Smooth muscle cell (in vitro differentiated cells): ENCODE measurements at regions not wholly inside any gene's neighbourhood (a gene's known extent, or its start where the extent isn't known, plus 50 kb on each side); places are given as distances from the start of the nearest gene placed in this dataset.

Experiments used
- DNase-seq: peaks from one replicate; lab custom pipeline; 2025; ENCODE audit not compliant: unreplicated experiment; lab: John Stamatoyannopoulos, UW
- H2AFZ ChIP-seq: fragments of 200-600 bp; sonication (generic); 2 replicates; pipeline ENCODE4 v1.6.0; 2016; ENCODE audit warnings: antibody characterized with exemption, low read depth, mild to moderate bottlenecking
- H3F3A ChIP-seq: fragments of 200-600 bp; sonication (generic); 2 replicates; pipeline ENCODE4 v1.6.0; 2017; ENCODE audit warnings: antibody characterized with exemption, low read depth
- H3K27ac ChIP-seq: fragments of 200-600 bp; sonication (generic); 2 replicates; pipeline ENCODE4 v1.5.1; 2016; ENCODE audit warnings: low read depth, mild to moderate bottlenecking
- H3K27me3 ChIP-seq: fragments of 200-600 bp; sonication (generic); 2 replicates; pipeline ENCODE4 v1.6.1; 2016; ENCODE audit warnings: low read depth, mild to moderate bottlenecking
- H3K36me3 ChIP-seq: fragments of 200-600 bp; sonication (generic); 2 replicates; pipeline ENCODE4 v1.5.1; 2016; ENCODE audit warnings: low read depth
- H3K4me1 ChIP-seq: fragments of 200-600 bp; sonication (generic); 2 replicates; pipeline ENCODE4 v1.5.1; 2016; ENCODE audit warnings: low read depth
- H3K4me2 ChIP-seq: fragments of 200-600 bp; sonication (generic); 2 replicates; pipeline ENCODE4 v1.6.0; 2016; ENCODE audit warnings: mild to moderate bottlenecking
- H3K4me3 ChIP-seq: fragments of 200-600 bp; sonication (generic); 2 replicates; pipeline ENCODE4 v1.5.1; 2016; ENCODE audit warnings: mild to moderate bottlenecking
- H3K79me2 ChIP-seq: fragments of 200-600 bp; sonication (generic); 2 replicates; pipeline ENCODE4 v1.6.0; 2016; ENCODE audit warnings: low read depth, mild to moderate bottlenecking
- H3K9ac ChIP-seq: fragments of 200-600 bp; sonication (generic); 2 replicates; pipeline ENCODE4 v1.6.0; 2016; ENCODE audit warnings: low read depth
- H3K9me3 ChIP-seq: fragments of 200-600 bp; sonication (generic); replicated peaks from 2 replicates; pipeline ENCODE4 v1.5.1; 2016; ENCODE audit warnings: low read depth
- H4K20me1 ChIP-seq: fragments of 200-600 bp; sonication (generic); 2 replicates; pipeline ENCODE4 v1.6.0; 2016; ENCODE audit warnings: low read depth
- CTCF ChIP-seq: fragments of 200-600 bp; sonication (generic); IDR thresholded peaks from 2 replicates; pipeline ENCODE4 v1.5.1; 2017; ENCODE audit warnings: borderline replicate concordance, mild to moderate bottlenecking, antibody characterized with exemption; ENCODE audit not compliant: insufficient read depth, poor library complexity, severe bottlenecking
- WGBS: methylation state at CpG from one replicate; pipeline ENCODE4 v1.1.7; 2016; ENCODE audit warnings: low lambda C conversion rate; 5-methylcytosine and 5-hydroxymethylcytosine counted together

- Histone ChIP-seq H4K20me1 (no peaks in the 10 kb centered on the region), H2AFZ (peak overlapping the region; percentile 24)
- no peak for TF ChIP-seq CTCF
Observed at GRCh38 chr14:81942071-81942470, 408.4 kb upstream of the SEL1L start.

GRCh38 chr14:81946375-81946774, 412.7 kb upstream of the SEL1L start:
- peak overlapping the region; percentile 98 for H3K27ac ChIP-seq
- H3K9me3 ChIP-seq: no peaks in the 10 kb centered on the region
- H3K36me3 ChIP-seq: no peaks in the 10 kb centered on the region
- no peak for TF ChIP-seq CTCF
- peak overlapping the region; percentile 34 for H2AFZ ChIP-seq
- H3K4me3 ChIP-seq: peak overlapping the region; percentile 24
- 11% methylated on average over 3 of the region's 3 CpGs for WGBS
- peaks cover 12% of the 10 kb centered on the region for H3K4me1 ChIP-seq
- peaks cover under 1% of the 10 kb centered on the region for H3F3A ChIP-seq
- H4K20me1 ChIP-seq: no peaks in the 10 kb centered on the region
- no peaks in the 10 kb centered on the region for H3K79me2 ChIP-seq
- peak overlapping the region; percentile 90 for H3K9ac ChIP-seq
- H3K27me3 ChIP-seq: no peaks in the 10 kb centered on the region
- peak overlapping the region; percentile 80 for H3K4me2 ChIP-seq
- DNase-seq: no peak

More at GRCh38 chr14:81942071-81942470, 408.4 kb upstream of the SEL1L start:
- Histone ChIP-seq H3K9me3 (no peaks in the 10 kb centered on the region), H3K36me3 (no peaks in the 10 kb centered on the region), H3K4me2 (no peak overlapping the region), H3K4me3 (no peak overlapping the region), H3K4me1 (peaks cover 6% of the 10 kb centered on the region), H3F3A (peaks cover 8% of the 10 kb centered on the region), H3K9ac (no peak overlapping the region), H3K27me3 (no peaks in the 10 kb centered on the region), H3K79me2 (no peaks in the 10 kb centered on the region), H3K27ac (no peak overlapping the region)
- DNase-seq: no peak

- no peaks in the 10 kb centered on the region for H3K79me2 ChIP-seq
- H2AFZ ChIP-seq: peak overlapping the region; percentile 34
- H4K20me1 ChIP-seq: no peaks in the 10 kb centered on the region
- no peak for TF ChIP-seq CTCF
- WGBS: 17% methylated on average over 8 of the region's 8 CpGs
- no peaks in the 10 kb centered on the region for H3F3A ChIP-seq
- peak overlapping the region; percentile 98 for H3K27ac ChIP-seq
- H3K36me3 ChIP-seq: no peaks in the 10 kb centered on the region
- no peaks in the 10 kb centered on the region for H3K27me3 ChIP-seq
- no peak for DNase-seq
- H3K4me1 ChIP-seq: peaks cover 12% of the 10 kb centered on the region
- peak overlapping the region; percentile 90 for H3K9ac ChIP-seq
- H3K9me3 ChIP-seq: no peaks in the 10 kb centered on the region
- H3K4me2 ChIP-seq: peak overlapping the region; percentile 80
- H3K4me3 ChIP-seq: peak overlapping the region; percentile 24
Observed at GRCh38 chr14:81946834-81947798, 413.5 kb upstream of the SEL1L start.
